Progenitor cell of endocrine pancreas (in vitro differentiated cells): ENCODE measurements at regions not wholly inside any gene's neighbourhood (a gene's known extent, or its start where the extent isn't known, plus 50 kb on each side); places are given as distances from the start of the nearest gene placed in this dataset.

Source experiments
- DNase-seq: peaks from one replicate; pipeline ENCODE4 v3.0.0; 2021; ENCODE audit warnings: low spot score; ENCODE audit not compliant: unreplicated experiment
- H3K27ac Mint-ChIP-seq: 2 replicates; pipeline ENCODE4 v1.8.0; 2021; ENCODE audit warnings: mild to moderate bottlenecking, moderate library complexity, mixed read lengths
- H3K27me3 Mint-ChIP-seq: 2 replicates; pipeline ENCODE4 v1.8.0; 2021; ENCODE audit warnings: mixed read lengths
- H3K36me3 Mint-ChIP-seq: 2 replicates; pipeline ENCODE4 v1.8.0; 2022; ENCODE audit warnings: mixed read lengths; ENCODE audit not compliant: insufficient read depth
- H3K4me1 Mint-ChIP-seq: 2 replicates; pipeline ENCODE4 v1.8.0; 2021; ENCODE audit warnings: low read depth, mixed read lengths
- H3K4me3 Mint-ChIP-seq: 2 replicates; pipeline ENCODE4 v1.8.0; 2021; ENCODE audit warnings: low read depth, mild to moderate bottlenecking, moderate library complexity, mixed read lengths
- H3K9me3 Mint-ChIP-seq: 2 replicates; pipeline ENCODE4 v1.8.0; 2021; ENCODE audit warnings: low read depth, mixed read lengths
- CTCF ChIP-seq: fragments of 200-600 bp; sonication (generic); IDR thresholded peaks from one replicate; pipeline ENCODE4 v1.5.0; 2021; ENCODE audit warnings: antibody characterized with exemption, mild to moderate bottlenecking; ENCODE audit not compliant: unreplicated experiment

GRCh38 chr16:61014869-61015268 lies 1021.4 kb downstream of the CDH8 start:
- no peaks in the 10 kb centered on the region for H3K4me1 Mint-ChIP-seq
- DNase-seq, result no peak
- peak overlapping the region; percentile 41 for H3K27ac Mint-ChIP-seq
- TF ChIP-seq CTCF, result peak; percentile 10
- no peak overlapping the region for H3K4me3 Mint-ChIP-seq
- peaks cover 18% of the 10 kb centered on the region for H3K9me3 Mint-ChIP-seq
- no peaks in the 10 kb centered on the region for H3K36me3 Mint-ChIP-seq
- H3K27me3 Mint-ChIP-seq, result no peaks in the 10 kb centered on the region

- Mint-ChIP-seq H3K9me3 (no peaks in the 10 kb centered on the region), H3K4me3 (no peak overlapping the region), H3K36me3 (no peaks in the 10 kb centered on the region), H3K4me1 (peaks cover 12% of the 10 kb centered on the region), H3K27ac (no peak overlapping the region), H3K27me3 (no peaks in the 10 kb centered on the region)
- DNase-seq, result no peak
- TF ChIP-seq CTCF, result no peak
These were observed 1028.5 kb downstream of the CDH8 start for GRCh38 chr16:61007694-61008093.

- no peaks in the 10 kb centered on the region for H3K9me3 Mint-ChIP-seq
- no peak overlapping the region for H3K4me3 Mint-ChIP-seq
- no peak for DNase-seq
- H3K36me3 Mint-ChIP-seq, result no peaks in the 10 kb centered on the region
- H3K27me3 Mint-ChIP-seq, result no peaks in the 10 kb centered on the region
- TF ChIP-seq CTCF, result no peak
- no peak overlapping the region for H3K27ac Mint-ChIP-seq
- peaks cover 17% of the 10 kb centered on the region for H3K4me1 Mint-ChIP-seq
These were observed 1030.3 kb downstream of the CDH8 start for GRCh38 chr16:61005952-61006351.

- no peak for DNase-seq
- H3K4me1 Mint-ChIP-seq, result peaks cover 17% of the 10 kb centered on the region
- peaks cover 7% of the 10 kb centered on the region for H3K9me3 Mint-ChIP-seq
- TF ChIP-seq CTCF, result no peak
- peak overlapping the region; percentile 33 for H3K27ac Mint-ChIP-seq
- no peaks in the 10 kb centered on the region for H3K36me3 Mint-ChIP-seq
- no peaks in the 10 kb centered on the region for H3K27me3 Mint-ChIP-seq
- no peak overlapping the region for H3K4me3 Mint-ChIP-seq
These were observed 1033.6 kb downstream of the CDH8 start for GRCh38 chr16:61002479-61003204.

- Mint-ChIP-seq H3K4me1 (no peaks in the 10 kb centered on the region), H3K9me3 (no peaks in the 10 kb centered on the region), H3K27me3 (no peaks in the 10 kb centered on the region), H3K27ac (no peak overlapping the region), H3K4me3 (no peak overlapping the region), H3K36me3 (no peaks in the 10 kb centered on the region)
- no peak for TF ChIP-seq CTCF
- no peak for DNase-seq
These were observed 1044.4 kb downstream of the CDH8 start for GRCh38 chr16:60991886-60992285.
